IMR-90 (cell line): ENCODE measurements at regions not wholly inside any gene's neighbourhood (a gene's known extent, or its start where the extent isn't known, plus 50 kb on each side); places are given as distances from the start of the nearest gene placed in this dataset.

ENCODE experiments used
- ATAC-seq: fragments of 200-7000 bp; cut with Tn5 transposase; 2 replicates; pipeline ENCODE4 v1.9.1; 2020; ENCODE audit warnings: low read depth, mild to moderate bottlenecking, moderate library complexity
- BruUV-seq: library from RNA; stranded (reverse); fragments of 400-500 nt; replicated peaks from 2 replicates; lab custom pipeline; 2021; lab: Mats Ljungman, UMichigan
- CTCF ChIA-PET: fragments of 300-600 bp; formaldehyde crosslinking; extraction: SDS; loops from one replicate; lab custom pipeline; 2021; ENCODE audit warnings: antibody characterized with exemption; lab: Yijun Ruan, JAX
- POLR2A ChIA-PET: fragments of 300-600 bp; sonication (Branson Sonifier 250); formaldehyde crosslinking; loops from one replicate; lab custom pipeline; 2022; ENCODE audit warnings: antibody characterized with exemption; ENCODE audit not compliant: unreplicated experiment; lab: Charles Lee
- DNase-seq: peaks from one replicate; pipeline ENCODE4 v3.0.0; 2013
- H2AFZ ChIP-seq: replicated peaks from 2 replicates; pipeline ENCODE3; 2013; ENCODE audit warnings: low read length, mild to moderate bottlenecking; ENCODE audit not compliant: poor library complexity
- H2AK5ac ChIP-seq: 2 replicates; pipeline ENCODE4 v1.6.1; 2013; ENCODE audit warnings: low read depth, low read length, inconsistent platforms
- H2AK9ac ChIP-seq: replicated peaks from 2 replicates; pipeline ENCODE3; 2013; ENCODE audit warnings: mild to moderate bottlenecking, low read depth, low read length, moderate library complexity; ENCODE audit not compliant: poor library complexity
- H2BK120ac ChIP-seq: 2 replicates; pipeline ENCODE4 v1.6.1; 2013; ENCODE audit warnings: low read depth, low read length, inconsistent platforms
- H2BK15ac ChIP-seq: 3 replicates; pipeline ENCODE4 v1.6.1; 2013; ENCODE audit warnings: low read depth, low read length, inconsistent platforms
- H2BK20ac ChIP-seq: 2 replicates; pipeline ENCODE4 v1.6.1; 2013; ENCODE audit warnings: low read depth, mild to moderate bottlenecking, inconsistent platforms, low read length, moderate library complexity
- H2BK5ac ChIP-seq: 2 replicates; pipeline ENCODE4 v1.6.1; 2013; ENCODE audit warnings: mild to moderate bottlenecking, low read depth, low read length, inconsistent platforms; ENCODE audit not compliant: poor library complexity, severe bottlenecking
- H3K14ac ChIP-seq: replicated peaks from 2 replicates; pipeline ENCODE4 v1.6.1; 2013; ENCODE audit warnings: low read depth, low read length, inconsistent platforms
- H3K18ac ChIP-seq: 2 replicates; pipeline ENCODE4 v1.6.1; 2013; ENCODE audit warnings: low read depth, low read length, control low read depth
- H3K23ac ChIP-seq: 2 replicates; pipeline ENCODE4 v1.6.1; 2013; ENCODE audit warnings: low read depth, low read length, inconsistent platforms
- H3K27ac ChIP-seq: 2 replicates; pipeline ENCODE4 v1.5.1; 2013; ENCODE audit warnings: mild to moderate bottlenecking, control low read depth, low read length; ENCODE audit not compliant: insufficient read depth
- H3K27me3 ChIP-seq: 2 replicates; pipeline ENCODE4 v1.6.1; 2013; ENCODE audit warnings: low read length; ENCODE audit not compliant: control insufficient read depth, insufficient read depth
- H3K36me3 ChIP-seq: 2 replicates; pipeline ENCODE4 v1.6.1; 2013; ENCODE audit warnings: low read length, mixed read lengths; ENCODE audit not compliant: control insufficient read depth, insufficient read depth
- H3K4ac ChIP-seq: 2 replicates; pipeline ENCODE4 v1.6.1; 2013; ENCODE audit warnings: low read depth, low read length, inconsistent platforms
- H3K4me1 ChIP-seq: 2 replicates; pipeline ENCODE4 v1.6.1; 2013; ENCODE audit warnings: low read length, mixed read lengths; ENCODE audit not compliant: control insufficient read depth, insufficient read depth
- H3K4me2 ChIP-seq: 2 replicates; pipeline ENCODE4 v1.6.1; 2013; ENCODE audit warnings: low read depth, mild to moderate bottlenecking, control low read depth, low read length, moderate library complexity
- H3K4me3 ChIP-seq: 2 replicates; pipeline ENCODE4 v1.5.1; 2013; ENCODE audit warnings: low read depth, mild to moderate bottlenecking, control low read depth, low read length, moderate library complexity; ENCODE audit not compliant: insufficient read depth
- H3K56ac ChIP-seq: 2 replicates; pipeline ENCODE4 v1.6.1; 2013; ENCODE audit warnings: low read length, inconsistent platforms; ENCODE audit not compliant: insufficient read depth; ENCODE audit errors: extremely low read depth
- H3K79me1 ChIP-seq, 2 experiments: 2 replicates each; pipeline ENCODE4 v1.6.1; 2013; ENCODE audit warnings: low read length in 2 of 2, inconsistent platforms in 1 of 2, low read depth in 1 of 2
- H3K9ac ChIP-seq: 2 replicates; pipeline ENCODE4 v1.6.1; 2013; ENCODE audit warnings: low read depth, low read length, control low read depth
- H3K9me1 ChIP-seq: 2 replicates; pipeline ENCODE4 v1.6.1; 2013; ENCODE audit warnings: low read length, inconsistent platforms; ENCODE audit not compliant: insufficient read depth
- H3K9me3 ChIP-seq: 2 replicates; pipeline ENCODE4 v1.6.1; 2013; ENCODE audit warnings: low read length; ENCODE audit not compliant: control insufficient read depth, insufficient read depth
- H4K20me1 ChIP-seq: 2 replicates; pipeline ENCODE4 v1.6.1; 2013; ENCODE audit warnings: low read length, inconsistent platforms; ENCODE audit not compliant: insufficient read depth
- H4K5ac ChIP-seq: 2 replicates; pipeline ENCODE4 v1.6.1; 2013; ENCODE audit warnings: mild to moderate bottlenecking, low read depth, low read length, control low read depth
- H4K8ac ChIP-seq, 2 experiments: 2 replicates each; pipeline ENCODE4 v1.6.1; 2013; ENCODE audit warnings: low read depth in 2 of 2, low read length in 2 of 2, control low read depth in 1 of 2, inconsistent platforms in 1 of 2
- H4K91ac ChIP-seq: 2 replicates; pipeline ENCODE4 v1.6.1; 2013; ENCODE audit warnings: low read depth, low read length, inconsistent platforms; ENCODE audit not compliant: insufficient read depth
- FOS ChIP-seq: fragments of 150-350 bp; IDR thresholded peaks from 2 replicates; pipeline ENCODE4 v1.6.1; 2016; ENCODE audit warnings: low read depth, low read length
- MAZ ChIP-seq: IDR thresholded peaks from 2 replicates; pipeline ENCODE4 v1.6.1; 2012; ENCODE audit warnings: low read depth, mild to moderate bottlenecking, low read length, improper control_type of control experiment, moderate library complexity, borderline replicate concordance
- WGBS, 2 experiments: methylation state at CpG; one replicate each; pipeline versions ENCODE4 v1.1.5 to v1.1.7; 2013; ENCODE audit warnings: missing lambda C conversion rate in 2 of 2; ENCODE audit not compliant: insufficient read length in 1 of 2; ENCODE audit errors: extremely low coverage in 2 of 2; 5-methylcytosine and 5-hydroxymethylcytosine counted together
- dilution Hi-C: fragments of 300-500 bp; cut with HindIII; formaldehyde crosslinking; loops from one replicate; pipeline ENCODE4 v1.14.3; 2018; ENCODE audit warnings: low sequenced_read_pairs; ENCODE audit not compliant: unreplicated experiment
- in situ Hi-C: fragments of 300-500 bp; cut with MboI; formaldehyde crosslinking; loops from 3 replicates; pipeline ENCODE4 v1.14.3; 2019; ENCODE audit warnings: low sequenced_read_pairs, inconsistent platforms, mixed read lengths
- intact Hi-C: fragments of 100-400 bp; cut with micrococcal nuclease; formaldehyde crosslinking; loops from 2 replicates; pipeline ENCODE4 v1.10.0; 2022

DNA sequence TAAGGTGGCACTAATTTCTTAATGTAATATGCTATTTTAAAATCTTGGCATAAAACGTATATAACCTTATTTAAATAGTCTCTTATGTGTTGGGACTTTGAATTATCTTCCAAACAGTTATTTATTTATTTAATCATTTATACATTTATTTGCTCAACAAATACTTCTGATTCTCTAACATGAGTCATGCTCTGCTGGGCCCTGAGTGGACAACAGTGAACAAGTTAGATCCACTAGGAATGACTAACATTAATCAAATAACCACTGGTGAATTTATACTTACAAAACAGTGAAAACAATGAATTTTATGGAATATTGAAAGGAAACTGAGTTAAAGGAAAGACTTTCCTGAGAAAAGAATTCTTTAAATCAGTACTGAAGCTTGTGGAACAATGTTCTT, 1257.2 kb upstream of the CHAC2 start:
- H4K20me1 ChIP-seq, result no peaks in the 10 kb centered on the region
- peak overlapping the region; percentile 73 for H2BK120ac ChIP-seq
- H3K4me2 ChIP-seq, result no peak overlapping the region
- H3K27ac ChIP-seq, result peak overlapping the region; percentile 83; the same call in 1 of the 2 replicates
- CTCF ChIA-PET, result no interaction called here
- POLR2A ChIA-PET, result no interaction called here
- no peak overlapping the region for H2AFZ ChIP-seq
- H4K8ac ChIP-seq, result peak overlapping the region; percentile 67 to 74
- H3K27me3 ChIP-seq, result no peaks in the 10 kb centered on the region
- intact Hi-C loops, result no loop called here
- no peak overlapping the region for H3K56ac ChIP-seq
- dilution Hi-C loops, result no loop called here
- H3K4ac ChIP-seq, result peak overlapping the region; percentile 78
- H2AK5ac ChIP-seq, result no peak overlapping the region
- H4K91ac ChIP-seq, result peak overlapping the region; percentile 78
- H2BK5ac ChIP-seq, result peak overlapping the region; percentile 78
- no peaks in the 10 kb centered on the region for H3K36me3 ChIP-seq
- no peak for TF ChIP-seq MAZ
- peak; percentile 23; the same call in 1 of the 2 replicates for TF ChIP-seq FOS
- in situ Hi-C loops, result no loop called here
- peak overlapping the region; percentile 8 for H3K23ac ChIP-seq
- peak overlapping the region; percentile 86; the same call in 1 of the 2 replicates for H4K5ac ChIP-seq
- DNase-seq, result peak; percentile 78
- H3K9ac ChIP-seq, result no peak overlapping the region
- peak; percentile 87 for ATAC-seq
- no peaks in the 10 kb centered on the region for H3K9me1 ChIP-seq
- H3K79me1 ChIP-seq, result no peaks in the 10 kb centered on the region
- peak overlapping the region; percentile 19; the same call in 1 of the 2 replicates for H3K14ac ChIP-seq
- H3K9me3 ChIP-seq, result no peaks in the 10 kb centered on the region
- H2BK15ac ChIP-seq, result peak overlapping the region; percentile 57; the same call in 1 of the 3 replicates
- no peak overlapping the region for H3K4me3 ChIP-seq
- H3K4me1 ChIP-seq, result peaks cover 8% of the 10 kb centered on the region
- no CpG with 5 or more reads among the region's 1 CpG for WGBS, 2 experiments
- peak overlapping the region; percentile 92; the same call in 1 of the 2 replicates for H3K18ac ChIP-seq
- H2BK20ac ChIP-seq, result peak overlapping the region; percentile 71
- BruUV-seq, result no TSS peak
- H2AK9ac ChIP-seq, result no peak overlapping the region
